Esophagus (tissue), 2 donors: ENCODE measurements at regions not wholly inside any gene's neighbourhood (a gene's known extent, or its start where the extent isn't known, plus 50 kb on each side); places are given as distances from the start of the nearest gene placed in this dataset.

Source experiments
- H3K27ac ChIP-seq, 2 donors: one replicate each; pipeline ENCODE4 v1.5.1; 2013; ENCODE audit warnings: low read depth in 2 of 2, mild to moderate bottlenecking in 2 of 2, inconsistent platforms in 1 of 2, low read length in 1 of 2, moderate library complexity in 1 of 2
- H3K27me3 ChIP-seq, 2 donors: one replicate each; pipeline ENCODE4 v1.6.1; 2013; ENCODE audit warnings: low read length in 2 of 2, control low read depth in 1 of 2, mild to moderate bottlenecking in 1 of 2; ENCODE audit not compliant: insufficient read depth in 2 of 2, control insufficient read depth in 1 of 2
- H3K36me3 ChIP-seq, 2 donors: one replicate each; pipeline ENCODE4 v1.6.1; 2013; ENCODE audit warnings: low read length in 1 of 2; ENCODE audit not compliant: control insufficient read depth in 2 of 2, insufficient read depth in 2 of 2
- H3K4me1 ChIP-seq, 2 donors: one replicate each; pipeline ENCODE4 v1.6.1; 2013; ENCODE audit warnings: low read length in 1 of 2; ENCODE audit not compliant: control insufficient read depth in 2 of 2, insufficient read depth in 2 of 2
- H3K4me3 ChIP-seq, 2 donors: one replicate each; pipeline ENCODE4 v1.5.1; 2013; ENCODE audit warnings: low read length in 2 of 2, mild to moderate bottlenecking in 2 of 2, low read depth in 1 of 2, moderate library complexity in 1 of 2
- H3K9me3 ChIP-seq, 2 donors: one replicate each; pipeline ENCODE4 v1.6.1; 2013; ENCODE audit warnings: mild to moderate bottlenecking in 2 of 2, low read depth in 1 of 2, low read length in 1 of 2, moderate library complexity in 1 of 2; ENCODE audit not compliant: control insufficient read depth in 2 of 2, insufficient read depth in 1 of 2
- WGBS, 2 donors: extraction: QIAGEN DNeasy Blood & Tissue Kit; methylation state at CpG; one replicate each; pipeline ENCODE4 v1.1.7; 2013; 5-methylcytosine and 5-hydroxymethylcytosine counted together
- donor health status: healthy with polysubstance abuse.
- donor health status: Bipolar disorder and iron deficiency.

- WGBS, 2 donors = 61 to 82% methylated on average over 2 of the region's 2 CpGs
- Histone ChIP-seq H3K27me3 (peaks cover 0 to 4% of the 10 kb centered on the region in 2 donors), H3K9me3 (no peaks in the 10 kb centered on the region), H3K4me1 (peaks cover 0 to 6% of the 10 kb centered on the region in 2 donors), H3K36me3 (no peaks in the 10 kb centered on the region), H3K27ac (no peak overlapping the region), H3K4me3 (no peak overlapping the region)
Measured at GRCh38 chr17:14777291-14777690, 476.4 kb downstream of the HS3ST3B1 start.

- no peaks in the 10 kb centered on the region for H3K9me3 ChIP-seq
- WGBS, 2 donors = 54 to 65% methylated on average over 1 of the region's 1 CpG
- H3K27me3 ChIP-seq = peaks cover 0 to 4% of the 10 kb centered on the region in 2 donors
- H3K4me3 ChIP-seq = no peak overlapping the region
- H3K36me3 ChIP-seq = no peaks in the 10 kb centered on the region
- H3K4me1 ChIP-seq = peaks cover 0 to 6% of the 10 kb centered on the region in 2 donors
- H3K27ac ChIP-seq = no peak overlapping the region
Measured at GRCh38 chr17:14776791-14777190, 475.9 kb downstream of the HS3ST3B1 start.

- Histone ChIP-seq H3K4me1 (peaks cover 0 to 6% of the 10 kb centered on the region in 2 donors), H3K27me3 (peaks cover 0 to 4% of the 10 kb centered on the region in 2 donors), H3K4me3 (no peak overlapping the region), H3K27ac (no peak overlapping the region), H3K9me3 (no peaks in the 10 kb centered on the region), H3K36me3 (no peaks in the 10 kb centered on the region)
- 37 to 46% methylated on average over 8 of the region's 8 CpGs for WGBS, 2 donors
Measured at GRCh38 chr17:14775731-14776492, 475.0 kb downstream of the HS3ST3B1 start.

GRCh38 chr17:14774774-14775173 is 473.9 kb downstream of the HS3ST3B1 start:
- 87 to 92% methylated on average over 1 of the region's 1 CpG for WGBS, 2 donors
- H3K27me3 ChIP-seq = peaks cover 0 to 4% of the 10 kb centered on the region in 2 donors
- no peaks in the 10 kb centered on the region for H3K9me3 ChIP-seq
- H3K4me1 ChIP-seq = peaks cover 0 to 2% of the 10 kb centered on the region in 2 donors
- H3K27ac ChIP-seq = no peak overlapping the region
- H3K36me3 ChIP-seq = no peaks in the 10 kb centered on the region
- H3K4me3 ChIP-seq = no peak overlapping the region

- 75 to 77% methylated on average over 2 of the region's 2 CpGs for WGBS, 2 donors
- no peaks in the 10 kb centered on the region for H3K9me3 ChIP-seq
- H3K27ac ChIP-seq = no peak overlapping the region
- H3K4me3 ChIP-seq = no peak overlapping the region
- H3K36me3 ChIP-seq = no peaks in the 10 kb centered on the region
- H3K4me1 ChIP-seq = peaks cover 0 to 2% of the 10 kb centered on the region in 2 donors
- peaks cover 0 to 4% of the 10 kb centered on the region in 2 donors for H3K27me3 ChIP-seq
Measured at GRCh38 chr17:14772776-14773175, 471.9 kb downstream of the HS3ST3B1 start.

GRCh38 chr17:14771543-14771942 is 470.7 kb downstream of the HS3ST3B1 start:
- no peaks in the 10 kb centered on the region for H3K36me3 ChIP-seq
- no peaks in the 10 kb centered on the region for H3K9me3 ChIP-seq
- H3K4me3 ChIP-seq = no peak overlapping the region
- no peaks in the 10 kb centered on the region for H3K4me1 ChIP-seq
- H3K27ac ChIP-seq = no peak overlapping the region
- peaks cover 0 to 4% of the 10 kb centered on the region in 2 donors for H3K27me3 ChIP-seq
- WGBS, 2 donors = 90% methylated on average over 6 of the region's 6 CpGs

- Histone ChIP-seq H3K4me1 (no peaks in the 10 kb centered on the region), H3K27me3 (no peaks in the 10 kb centered on the region), H3K4me3 (no peak overlapping the region), H3K9me3 (no peaks in the 10 kb centered on the region), H3K27ac (no peak overlapping the region), H3K36me3 (no peaks in the 10 kb centered on the region)
- 84 to 96% methylated on average over 2 of the region's 2 CpGs for WGBS, 2 donors
Measured at GRCh38 chr17:14768923-14769322, 468.0 kb downstream of the HS3ST3B1 start.

- no peak overlapping the region for H3K27ac ChIP-seq
- H3K27me3 ChIP-seq = no peaks in the 10 kb centered on the region
- WGBS, 2 donors = 64 to 78% methylated on average over 3 of the region's 3 CpGs
- H3K4me3 ChIP-seq = no peak overlapping the region
- no peaks in the 10 kb centered on the region for H3K9me3 ChIP-seq
- no peaks in the 10 kb centered on the region for H3K36me3 ChIP-seq
- no peaks in the 10 kb centered on the region for H3K4me1 ChIP-seq
Measured at GRCh38 chr17:14762736-14763479, 462.0 kb downstream of the HS3ST3B1 start.

GRCh38 chr17:14760719-14761411 is 460.0 kb downstream of the HS3ST3B1 start:
- Histone ChIP-seq H3K36me3 (no peaks in the 10 kb centered on the region), H3K27me3 (no peaks in the 10 kb centered on the region), H3K4me3 (no peak overlapping the region), H3K27ac (no peak overlapping the region), H3K9me3 (no peaks in the 10 kb centered on the region), H3K4me1 (no peaks in the 10 kb centered on the region)
- 81 to 83% methylated on average over 5 of the region's 5 CpGs for WGBS, 2 donors
